ENCODE measurements at regions not wholly inside any gene's neighbourhood (a gene's known extent, or its start where the extent isn't known, plus 50 kb on each side); places are given as distances from the start of the nearest gene placed in this dataset.
"Not testable (repeated sequence)": the region's sequence is repeated elsewhere in the genome, so short reads cannot be mapped to it uniquely, and the experiment has no call there.

GRCh38 chr4:77432717-77433417, 172.8 kb upstream of the CXCL13 start:
- no peaks in the 10 kb centered on the region for H3K27me3 ChIP-seq (ENCODE audit: control insufficient read depth, insufficient read depth, low read length)
- H3K9ac ChIP-seq (ENCODE audit: low read depth, low read length) = no peak overlapping the region

GRCh38 chr4:77433418-77433733, 172.2 kb upstream of the CXCL13 start:
- Histone ChIP-seq H3K9ac (ENCODE audit: low read depth, low read length) (no peak overlapping the region), H3K27me3 (ENCODE audit: control insufficient read depth, insufficient read depth, low read length) (no peaks in the 10 kb centered on the region), H3K4me1 (ENCODE audit: control insufficient read depth, insufficient read depth, low read length) (no peaks in the 10 kb centered on the region), H3K4me3 (ENCODE audit: low read depth, low read length) (no peak overlapping the region), H3K36me3 (ENCODE audit: control insufficient read depth, insufficient read depth, low read length) (no peaks in the 10 kb centered on the region), H3K9me3 (ENCODE audit: control insufficient read depth, insufficient read depth, low read length) (no peaks in the 10 kb centered on the region)

More at GRCh38 chr4:77432717-77433417, 172.8 kb upstream of the CXCL13 start:
- no peaks in the 10 kb centered on the region for H3K36me3 ChIP-seq (ENCODE audit: control insufficient read depth, insufficient read depth, low read length)
- no peaks in the 10 kb centered on the region for H3K4me1 ChIP-seq (ENCODE audit: control insufficient read depth, insufficient read depth, low read length)
- no peak overlapping the region for H3K4me3 ChIP-seq (ENCODE audit: low read depth, low read length)
- no peaks in the 10 kb centered on the region for H3K9me3 ChIP-seq (ENCODE audit: control insufficient read depth, insufficient read depth, low read length)

- H3K9ac ChIP-seq (ENCODE audit: low read depth, low read length) = no peak overlapping the region
- no peaks in the 10 kb centered on the region for H3K36me3 ChIP-seq (ENCODE audit: control insufficient read depth, insufficient read depth, low read length)
- no peak overlapping the region for H3K4me3 ChIP-seq (ENCODE audit: low read depth, low read length)
- no peaks in the 10 kb centered on the region for H3K27me3 ChIP-seq (ENCODE audit: control insufficient read depth, insufficient read depth, low read length)
- no peaks in the 10 kb centered on the region for H3K9me3 ChIP-seq (ENCODE audit: control insufficient read depth, insufficient read depth, low read length)
- no peaks in the 10 kb centered on the region for H3K4me1 ChIP-seq (ENCODE audit: control insufficient read depth, insufficient read depth, low read length)
Observed at GRCh38 chr4:77434299-77435092, 171.1 kb upstream of the CXCL13 start.

GRCh38 chr4:77437079-77437478, 168.5 kb upstream of the CXCL13 start:
- no peaks in the 10 kb centered on the region for H3K9me3 ChIP-seq (ENCODE audit: control insufficient read depth, insufficient read depth, low read length)
- H3K9ac ChIP-seq (ENCODE audit: low read depth, low read length) = no peak overlapping the region
- no peaks in the 10 kb centered on the region for H3K36me3 ChIP-seq (ENCODE audit: control insufficient read depth, insufficient read depth, low read length)
- H3K27me3 ChIP-seq (ENCODE audit: control insufficient read depth, insufficient read depth, low read length) = no peaks in the 10 kb centered on the region
- no peaks in the 10 kb centered on the region for H3K4me1 ChIP-seq (ENCODE audit: control insufficient read depth, insufficient read depth, low read length)
- H3K4me3 ChIP-seq (ENCODE audit: low read depth, low read length) = no peak overlapping the region

GRCh38 chr4:77438549-77438948, 167.1 kb upstream of the CXCL13 start:
- no peaks in the 10 kb centered on the region for H3K36me3 ChIP-seq (ENCODE audit: control insufficient read depth, insufficient read depth, low read length)
- no peaks in the 10 kb centered on the region for H3K27me3 ChIP-seq (ENCODE audit: control insufficient read depth, insufficient read depth, low read length)
- no peaks in the 10 kb centered on the region for H3K4me1 ChIP-seq (ENCODE audit: control insufficient read depth, insufficient read depth, low read length)
- no peak overlapping the region for H3K4me3 ChIP-seq (ENCODE audit: low read depth, low read length)
- H3K9ac ChIP-seq (ENCODE audit: low read depth, low read length) = no peak overlapping the region
- H3K9me3 ChIP-seq (ENCODE audit: control insufficient read depth, insufficient read depth, low read length) = no peaks in the 10 kb centered on the region

- H3K27me3 ChIP-seq (ENCODE audit: control insufficient read depth, insufficient read depth, low read length) = no peaks in the 10 kb centered on the region
- H3K9me3 ChIP-seq (ENCODE audit: control insufficient read depth, insufficient read depth, low read length) = no peaks in the 10 kb centered on the region
- no peaks in the 10 kb centered on the region for H3K4me1 ChIP-seq (ENCODE audit: control insufficient read depth, insufficient read depth, low read length)
- H3K9ac ChIP-seq (ENCODE audit: low read depth, low read length) = no peak overlapping the region
- H3K4me3 ChIP-seq (ENCODE audit: low read depth, low read length) = no peak overlapping the region
- H3K36me3 ChIP-seq (ENCODE audit: control insufficient read depth, insufficient read depth, low read length) = no peaks in the 10 kb centered on the region
Observed at GRCh38 chr4:77443941-77444340, 161.7 kb upstream of the CXCL13 start.

GRCh38 chr4:77445823-77446222, 159.8 kb upstream of the CXCL13 start:
- Histone ChIP-seq H3K4me3 (ENCODE audit: low read depth, low read length) (no peak overlapping the region), H3K9ac (ENCODE audit: low read depth, low read length) (no peak overlapping the region), H3K36me3 (ENCODE audit: control insufficient read depth, insufficient read depth, low read length) (no peaks in the 10 kb centered on the region), H3K9me3 (ENCODE audit: control insufficient read depth, insufficient read depth, low read length) (no peaks in the 10 kb centered on the region), H3K27me3 (ENCODE audit: control insufficient read depth, insufficient read depth, low read length) (no peaks in the 10 kb centered on the region), H3K4me1 (ENCODE audit: control insufficient read depth, insufficient read depth, low read length) (no peaks in the 10 kb centered on the region)

- no peaks in the 10 kb centered on the region for H3K36me3 ChIP-seq (ENCODE audit: control insufficient read depth, insufficient read depth, low read length)
- no peaks in the 10 kb centered on the region for H3K4me1 ChIP-seq (ENCODE audit: control insufficient read depth, insufficient read depth, low read length)
- H3K4me3 ChIP-seq (ENCODE audit: low read depth, low read length) = no peak overlapping the region
- no peak overlapping the region for H3K9ac ChIP-seq (ENCODE audit: low read depth, low read length)
- H3K9me3 ChIP-seq (ENCODE audit: control insufficient read depth, insufficient read depth, low read length) = no peaks in the 10 kb centered on the region
- H3K27me3 ChIP-seq (ENCODE audit: control insufficient read depth, insufficient read depth, low read length) = no peaks in the 10 kb centered on the region
Observed at GRCh38 chr4:77446601-77447000, 159.0 kb upstream of the CXCL13 start.

GRCh38 chr4:77449171-77449570, 156.4 kb upstream of the CXCL13 start:
- H3K9ac ChIP-seq (ENCODE audit: low read depth, low read length) = no peak overlapping the region
- no peaks in the 10 kb centered on the region for H3K36me3 ChIP-seq (ENCODE audit: control insufficient read depth, insufficient read depth, low read length)
- H3K27me3 ChIP-seq (ENCODE audit: control insufficient read depth, insufficient read depth, low read length) = no peaks in the 10 kb centered on the region
- no peaks in the 10 kb centered on the region for H3K9me3 ChIP-seq (ENCODE audit: control insufficient read depth, insufficient read depth, low read length)
- H3K4me1 ChIP-seq (ENCODE audit: control insufficient read depth, insufficient read depth, low read length) = no peaks in the 10 kb centered on the region
- H3K4me3 ChIP-seq (ENCODE audit: low read depth, low read length) = no peak overlapping the region

GRCh38 chr4:77450006-77450405, 155.6 kb upstream of the CXCL13 start:
- H3K4me1 ChIP-seq (ENCODE audit: control insufficient read depth, insufficient read depth, low read length) = no peaks in the 10 kb centered on the region
- no peaks in the 10 kb centered on the region for H3K9me3 ChIP-seq (ENCODE audit: control insufficient read depth, insufficient read depth, low read length)
- H3K9ac ChIP-seq (ENCODE audit: low read depth, low read length) = no peak overlapping the region
- H3K4me3 ChIP-seq (ENCODE audit: low read depth, low read length) = no peak overlapping the region
- H3K27me3 ChIP-seq (ENCODE audit: control insufficient read depth, insufficient read depth, low read length) = no peaks in the 10 kb centered on the region
- H3K36me3 ChIP-seq (ENCODE audit: control insufficient read depth, insufficient read depth, low read length) = no peaks in the 10 kb centered on the region

- Histone ChIP-seq H3K4me3 (ENCODE audit: low read depth, low read length) (no peak overlapping the region), H3K27me3 (ENCODE audit: control insufficient read depth, insufficient read depth, low read length) (no peaks in the 10 kb centered on the region), H3K4me1 (ENCODE audit: control insufficient read depth, insufficient read depth, low read length) (no peaks in the 10 kb centered on the region), H3K9ac (ENCODE audit: low read depth, low read length) (no peak overlapping the region), H3K36me3 (ENCODE audit: control insufficient read depth, insufficient read depth, low read length) (no peaks in the 10 kb centered on the region), H3K9me3 (ENCODE audit: control insufficient read depth, insufficient read depth, low read length) (no peaks in the 10 kb centered on the region)
Observed at GRCh38 chr4:77451530-77451929, 154.1 kb upstream of the CXCL13 start.

GRCh38 chr4:77452117-77452516, 153.5 kb upstream of the CXCL13 start:
- not testable (repeated sequence) for H3K27me3 ChIP-seq (ENCODE audit: control insufficient read depth, insufficient read depth, low read length); H3K9me3 ChIP-seq (ENCODE audit: control insufficient read depth, insufficient read depth, low read length); H3K4me1 ChIP-seq (ENCODE audit: control insufficient read depth, insufficient read depth, low read length); H3K9ac ChIP-seq (ENCODE audit: low read depth, low read length); H3K36me3 ChIP-seq (ENCODE audit: control insufficient read depth, insufficient read depth, low read length); H3K4me3 ChIP-seq (ENCODE audit: low read depth, low read length)

Data from iPS-15b (cell line).